SK-N-MC (cell line): ENCODE measurements at regions not wholly inside any gene's neighbourhood (a gene's known extent, or its start where the extent isn't known, plus 50 kb on each side); places are given as distances from the start of the nearest gene placed in this dataset.
"Not testable (repeated sequence)": the region's sequence is repeated elsewhere in the genome, so short reads cannot be mapped to it uniquely, and the experiment has no call there.

ENCODE experiments used
- DNase-seq: peaks from one replicate; pipeline ENCODE4 v3.0.0-alpha.2; 2011; ENCODE audit warnings: low read depth, low spot score
- H3K27ac ChIP-seq: fragments of 200-600 bp; sonication (generic); 2 replicates; pipeline ENCODE4 v1.5.1; 2016; ENCODE audit warnings: mixed run types
- H3K36me3 ChIP-seq: fragments of 200-600 bp; sonication (generic); 2 replicates; pipeline ENCODE4 v1.6.1; 2017; ENCODE audit warnings: antibody characterized with exemption, low read length, mixed read lengths; ENCODE audit not compliant: insufficient read depth
- H3K4me3 ChIP-seq: fragments of 200-600 bp; sonication (generic); 2 replicates; pipeline ENCODE4 v1.5.1; 2016
- H3K9ac ChIP-seq: fragments of 200-600 bp; sonication (generic); 2 replicates; pipeline ENCODE4 v1.8.0; 2017; ENCODE audit warnings: mixed run types, mixed read lengths; ENCODE audit not compliant: insufficient read length
- H3K9me3 ChIP-seq: fragments of 200-600 bp; sonication (generic); 2 replicates; pipeline ENCODE4 v1.6.1; 2017; ENCODE audit warnings: low read depth, mild to moderate bottlenecking, antibody characterized with exemption, low read length, moderate library complexity, mixed read lengths
- EZH2 ChIP-seq: fragments of 200-600 bp; sonication (generic); IDR thresholded peaks from one replicate; pipeline ENCODE4 v1.6.1; 2017; ENCODE audit warnings: antibody characterized with exemption
- FOXP2 ChIP-seq: optimal IDR thresholded peaks from 2 replicates; pipeline ENCODE3; 2011; ENCODE audit warnings: mild to moderate bottlenecking, moderate library complexity; ENCODE audit not compliant: insufficient read depth; ENCODE audit errors: extremely low read length, control extremely low read depth
- POLR2AphosphoS5 ChIP-seq: IDR thresholded peaks from 2 replicates; pipeline ENCODE4 v1.6.1; 2012; ENCODE audit warnings: mild to moderate bottlenecking, low read depth, low read length, borderline replicate concordance

DNA sequence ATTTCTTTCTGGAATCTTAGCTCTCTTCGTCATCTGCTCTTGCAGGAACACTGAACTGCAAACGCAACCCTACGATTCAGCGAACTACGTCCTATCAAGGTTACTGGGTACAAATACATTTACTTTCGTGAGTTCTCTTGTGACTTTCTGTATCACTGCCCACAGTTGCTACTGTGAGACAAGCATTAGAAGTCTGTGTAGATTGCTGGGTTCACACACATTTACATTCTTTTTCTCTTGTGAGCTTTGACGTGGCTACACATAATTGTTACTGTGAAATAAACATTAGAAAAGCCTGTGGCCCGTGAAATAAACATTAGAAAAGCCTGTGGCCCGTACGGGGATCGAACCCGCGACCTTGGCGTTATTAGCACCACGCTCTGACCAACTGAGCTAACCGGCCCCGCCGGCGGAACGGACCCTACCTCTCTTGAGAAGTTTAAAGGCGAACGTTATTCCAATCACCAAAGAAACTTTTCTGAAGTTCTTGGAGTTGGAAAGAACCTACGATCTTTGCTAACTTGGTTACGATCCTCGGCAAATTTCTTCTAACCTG, 61.2 kb upstream of the ZNF322 start:
- DNase-seq, H3K27ac ChIP-seq, H3K9ac ChIP-seq, H3K36me3 ChIP-seq, H3K9me3 ChIP-seq, H3K4me3 ChIP-seq: not testable (repeated sequence)

DNA sequence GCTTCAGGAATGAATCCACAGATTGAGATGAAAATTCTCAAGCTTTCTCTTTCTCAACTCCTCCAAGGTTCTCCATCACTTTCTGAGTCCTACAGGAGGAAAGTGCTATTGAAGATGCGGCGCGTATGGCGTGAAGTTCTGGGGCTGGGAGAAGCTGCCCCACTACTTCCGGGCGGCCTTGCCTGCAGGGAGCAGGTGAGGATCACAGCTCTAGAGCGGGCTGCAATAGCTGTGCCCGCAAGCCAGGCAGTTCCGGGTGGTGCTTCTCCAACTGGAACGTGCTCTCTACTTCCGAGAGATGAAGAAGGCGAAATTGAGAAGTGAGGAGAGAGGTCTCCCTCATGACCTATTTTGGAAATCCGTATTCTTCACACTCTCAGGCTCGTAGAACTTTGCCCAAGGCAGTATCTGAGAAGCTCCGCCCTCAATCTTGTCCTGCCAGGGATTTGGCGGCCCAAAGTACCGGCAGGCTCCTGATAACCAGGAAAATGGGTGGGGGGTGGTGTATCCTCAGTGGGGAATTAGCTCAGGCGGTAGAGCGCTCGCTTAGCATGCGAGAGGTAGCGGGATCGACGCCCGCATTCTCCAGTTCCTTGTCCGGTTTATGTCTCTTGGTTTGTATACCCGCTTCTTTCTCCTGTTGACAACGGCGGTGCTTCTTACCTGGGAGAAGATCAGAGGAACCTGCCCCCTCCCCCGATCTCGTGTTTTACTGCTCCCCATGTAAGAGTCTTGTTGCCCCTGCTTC, 70.6 kb upstream of the ZNF322 start:
- H3K36me3 ChIP-seq, H3K4me3 ChIP-seq, DNase-seq, H3K27ac ChIP-seq, H3K9ac ChIP-seq, H3K9me3 ChIP-seq: not testable (repeated sequence)

DNA sequence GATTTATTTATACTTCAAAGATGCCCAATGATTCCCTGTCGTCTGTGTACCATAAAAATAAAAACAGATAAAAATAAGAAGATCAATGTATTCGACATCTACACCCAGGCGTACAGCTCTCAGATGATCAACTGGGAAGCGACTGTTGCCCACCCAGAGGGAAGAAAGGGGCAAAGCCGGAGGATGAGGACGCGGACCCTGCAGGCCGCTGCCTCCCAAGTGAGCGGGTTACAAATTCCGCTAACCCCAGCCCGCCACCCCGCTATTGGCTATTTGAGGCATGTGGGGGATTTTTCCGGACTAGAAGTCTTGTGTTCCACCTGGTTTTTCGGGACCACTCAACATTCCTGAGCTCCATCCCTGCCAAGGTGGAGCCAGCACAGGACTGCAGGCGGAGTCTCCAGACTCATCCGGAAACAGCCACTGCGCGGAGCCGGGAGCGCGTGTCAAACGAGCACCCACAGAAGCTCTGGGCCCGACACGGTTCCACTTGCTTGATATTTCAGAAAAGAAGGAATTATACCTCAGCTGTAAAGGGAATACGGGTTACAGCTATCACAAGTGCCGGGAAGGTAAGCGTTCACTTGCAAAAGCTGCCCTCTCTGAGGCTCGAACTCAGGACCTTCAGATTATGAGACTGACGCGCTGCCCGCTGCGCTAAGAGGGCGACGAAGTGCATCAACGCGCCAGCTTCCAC, 75.4 kb upstream of the ZNF322 start:
- not testable (repeated sequence) for H3K9ac ChIP-seq

DNA sequence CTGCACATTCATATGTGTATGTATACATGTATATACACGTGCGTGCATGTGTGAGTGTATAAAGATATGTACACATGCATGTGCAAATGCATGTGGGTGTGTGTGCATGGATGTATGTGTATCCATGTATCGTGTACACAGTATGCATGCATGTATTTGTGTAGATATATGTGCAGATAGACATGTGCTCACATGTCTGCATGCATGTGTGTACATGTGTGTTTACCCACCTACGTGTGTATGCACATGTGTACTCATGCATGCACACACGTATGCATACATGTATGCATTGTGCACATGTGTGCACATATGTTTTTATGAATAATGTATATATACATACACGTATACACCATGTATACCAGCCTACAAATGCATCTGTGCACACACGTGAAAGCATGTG, 80.3 kb upstream of the ZNF322 start:
- Histone ChIP-seq H3K27ac (no peak overlapping the region), H3K9ac (no peak overlapping the region), H3K4me3 (no peak overlapping the region), H3K9me3 (no peaks in the 10 kb centered on the region), H3K36me3 (no peaks in the 10 kb centered on the region)
- no peak for DNase-seq
- TF ChIP-seq FOXP2 (no peak), EZH2 (no peak), POLR2AphosphoS5 (no peak)

More for the DNA sequence above, 75.4 kb upstream of the ZNF322 start:
- not testable (repeated sequence) for H3K36me3 ChIP-seq, DNase-seq, H3K27ac ChIP-seq, H3K9me3 ChIP-seq, H3K4me3 ChIP-seq

DNA sequence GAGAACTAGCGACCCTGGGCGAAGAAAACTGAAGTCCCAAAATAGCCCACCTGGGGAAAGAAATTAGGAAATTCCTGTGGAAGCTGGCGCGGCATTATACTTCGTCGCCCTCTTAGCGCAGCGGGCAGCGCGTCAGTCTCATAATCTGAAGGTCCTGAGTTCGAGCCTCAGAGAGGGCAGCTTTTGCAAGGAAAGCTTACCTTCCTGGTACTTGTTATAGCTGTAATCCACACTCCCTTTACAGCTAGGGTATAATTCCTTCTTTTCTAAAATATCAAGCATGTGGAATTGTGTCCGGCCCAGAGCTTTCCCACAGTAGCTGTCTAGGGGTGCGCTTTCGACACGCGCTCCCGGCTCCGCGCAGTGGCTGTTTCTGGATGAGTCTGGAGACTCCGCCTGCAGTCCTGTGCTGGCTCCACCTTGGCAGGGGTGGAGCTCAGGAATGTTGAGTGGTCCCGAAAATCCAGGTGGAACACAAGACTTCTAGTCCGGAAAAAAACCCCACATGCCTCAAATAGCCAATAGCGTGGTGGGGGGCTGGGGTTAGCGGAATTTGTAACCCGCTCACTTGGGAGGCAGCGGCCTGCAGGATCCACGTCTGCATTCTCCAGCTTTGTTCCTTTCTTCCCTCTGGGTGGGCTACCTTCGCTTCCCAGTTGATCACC, 83.7 kb upstream of the ZNF322 start:
- Histone ChIP-seq H3K36me3 (no peaks in the 10 kb centered on the region), H3K9ac (no peak overlapping the region), H3K27ac (no peak overlapping the region), H3K9me3 (no peaks in the 10 kb centered on the region), H3K4me3 (peak overlapping the region; percentile 69)
- DNase-seq, result no peak
- TF ChIP-seq FOXP2 (no peak), POLR2AphosphoS5 (no peak; the same call in 1 of the 2 replicates), EZH2 (no peak)

DNA sequence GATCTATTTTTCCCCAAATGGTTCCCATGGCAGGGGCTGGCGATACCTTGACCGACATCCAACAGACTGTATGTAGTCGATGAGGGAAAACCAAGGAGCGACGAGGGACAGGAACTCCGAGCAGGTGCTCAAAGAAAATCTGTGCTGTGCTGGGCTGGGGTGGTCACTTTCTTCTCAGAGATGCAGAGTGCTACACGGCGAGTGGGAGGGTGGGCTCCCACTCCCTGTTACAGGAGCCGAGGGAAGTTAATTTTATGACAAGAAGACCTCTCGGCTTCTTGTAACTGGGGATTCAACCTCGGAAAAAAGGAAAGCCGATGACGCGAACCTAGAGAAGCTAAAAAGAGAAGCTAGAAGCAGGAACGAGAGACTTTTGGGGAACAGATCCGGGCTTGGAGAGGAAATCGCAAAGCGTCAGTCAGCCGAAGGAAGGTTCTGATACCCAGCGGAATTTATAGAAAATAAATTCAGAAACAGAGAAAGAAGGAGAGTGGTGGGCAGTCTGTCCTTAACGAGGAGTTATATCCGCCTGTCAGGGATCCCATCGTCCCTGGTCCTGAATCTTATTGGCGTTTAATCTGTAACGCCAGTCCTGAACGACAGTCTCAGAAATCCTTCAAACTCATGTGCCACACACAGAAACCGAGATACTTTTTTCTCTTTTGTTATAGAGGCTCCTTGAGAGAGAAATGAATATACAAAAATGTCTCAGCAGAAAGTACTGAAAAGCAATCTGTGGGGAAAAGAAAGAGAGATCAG, 84.6 kb upstream of the ZNF322 start:
- TF ChIP-seq EZH2 (no peak), POLR2AphosphoS5 (no peak), FOXP2 (no peak)
- Histone ChIP-seq H3K4me3 (peak overlapping the region; percentile 69), H3K27ac (no peak overlapping the region)

DNA sequence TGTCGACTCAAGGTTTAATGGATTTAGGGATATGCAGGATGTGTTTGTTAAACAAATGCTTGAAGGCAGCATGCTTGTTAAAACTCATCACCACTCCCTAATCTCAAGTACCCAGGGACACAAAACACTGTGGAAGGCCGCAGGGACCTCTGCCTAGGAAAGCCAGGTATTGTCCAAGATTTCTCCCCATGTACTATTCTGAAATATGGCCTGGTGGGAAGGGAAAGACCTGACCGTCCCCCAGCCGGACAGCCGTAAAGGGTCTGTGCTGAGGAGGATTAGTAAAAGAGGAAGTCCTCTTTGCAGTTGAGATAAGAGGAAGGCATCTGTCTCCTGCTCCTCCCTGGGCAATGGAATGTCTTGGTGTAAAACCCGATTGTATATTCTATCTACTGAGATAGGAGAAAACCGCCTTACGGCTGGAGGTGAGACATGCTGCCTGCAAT, 85.3 kb upstream of the ZNF322 start:
- not testable (repeated sequence) for H3K9me3 ChIP-seq, H3K9ac ChIP-seq, H3K36me3 ChIP-seq, H3K27ac ChIP-seq, DNase-seq, H3K4me3 ChIP-seq

More for the DNA sequence above, 84.6 kb upstream of the ZNF322 start:
- Histone ChIP-seq H3K36me3 (no peaks in the 10 kb centered on the region), H3K9me3 (no peaks in the 10 kb centered on the region), H3K9ac (peak overlapping the region; percentile 32)
- no peak for DNase-seq

DNA sequence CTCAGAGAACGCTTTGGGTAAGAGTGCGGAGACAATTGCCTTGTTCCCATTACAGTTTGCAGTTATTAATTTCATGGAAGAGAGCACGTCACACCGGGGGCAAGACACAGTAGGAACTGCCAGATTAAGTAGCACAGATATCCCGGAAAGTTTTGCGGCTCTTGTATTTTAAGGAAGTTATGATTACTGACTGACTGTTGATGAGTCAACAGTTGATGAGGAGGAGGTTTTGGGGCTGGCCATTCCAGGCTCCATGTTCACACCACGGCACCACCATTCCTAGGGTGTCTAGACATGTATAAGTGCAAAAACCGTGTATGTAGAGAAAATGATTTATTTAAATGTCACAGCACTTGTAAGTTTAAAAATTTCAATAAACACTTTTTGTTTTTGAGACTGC, 86.4 kb upstream of the ZNF322 start:
- H3K27ac ChIP-seq, DNase-seq, H3K9me3 ChIP-seq, H3K36me3 ChIP-seq, H3K4me3 ChIP-seq, H3K9ac ChIP-seq: not testable (repeated sequence)

DNA sequence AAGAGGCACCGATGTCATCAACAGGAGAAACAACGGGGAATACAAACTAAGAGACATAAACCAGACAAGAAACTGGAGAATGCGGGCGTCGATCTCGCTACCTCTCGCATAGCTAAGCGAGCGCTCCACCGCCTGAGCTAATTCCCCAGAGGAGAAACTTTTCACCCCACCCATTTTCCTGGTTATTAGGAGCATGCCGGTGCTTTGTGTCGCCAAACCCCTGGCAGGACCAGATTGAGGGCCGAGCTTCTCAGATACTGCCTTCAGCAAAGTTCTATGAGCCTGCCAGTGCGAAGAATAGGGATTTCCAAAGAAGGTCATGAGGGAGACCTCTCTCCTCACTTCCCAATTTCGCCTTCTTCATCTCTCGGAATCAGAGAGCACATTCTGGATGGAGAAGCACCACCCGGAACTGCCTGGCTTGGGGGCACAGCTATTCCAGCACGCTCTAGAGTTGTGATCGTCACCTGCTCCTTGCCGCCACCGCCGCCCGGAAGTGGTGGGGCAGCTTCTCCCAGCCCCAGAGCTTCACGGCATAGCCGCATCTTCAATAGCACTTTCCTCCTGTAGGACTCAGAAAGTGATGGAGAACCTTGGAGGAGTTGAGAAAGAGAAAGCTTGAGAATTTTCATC, 89.7 kb upstream of the ZNF322 start:
- not testable (repeated sequence) for H3K36me3 ChIP-seq, DNase-seq, H3K9me3 ChIP-seq, H3K27ac ChIP-seq, H3K9ac ChIP-seq
- peak overlapping the region; percentile 78 for H3K4me3 ChIP-seq

DNA sequence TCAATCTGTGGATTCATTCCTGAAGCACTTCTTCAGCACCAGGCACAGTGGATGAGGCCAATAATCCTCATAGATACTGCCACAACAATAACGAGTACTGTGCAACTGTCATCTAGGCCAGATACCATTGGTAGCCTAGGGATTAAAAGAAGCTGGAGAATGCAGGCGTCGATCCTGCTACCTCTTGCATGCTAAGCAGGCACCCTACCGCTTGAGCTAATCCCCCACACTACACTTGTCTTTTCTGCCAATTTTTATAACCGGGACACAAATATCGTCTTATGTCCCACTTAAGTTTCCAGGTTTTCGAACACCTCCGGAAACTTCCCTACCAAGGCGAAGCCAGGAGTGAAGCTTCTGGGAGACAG, 90.2 kb upstream of the ZNF322 start:
- not testable (repeated sequence) for DNase-seq, H3K9me3 ChIP-seq, H3K36me3 ChIP-seq, H3K27ac ChIP-seq, H3K9ac ChIP-seq
- peak overlapping the region; percentile 78 for H3K4me3 ChIP-seq
